GM23248 (cell line): ENCODE measurements at regions not wholly inside any gene's neighbourhood (a gene's known extent, or its start where the extent isn't known, plus 50 kb on each side); places are given as distances from the start of the nearest gene placed in this dataset.

ENCODE experiments used
- EZH2 ChIP-seq: fragments of 200-600 bp; sonication (generic); IDR thresholded peaks from 2 replicates; pipeline ENCODE4 v1.6.1; 2018; ENCODE audit warnings: antibody characterized with exemption, mild to moderate bottlenecking; ENCODE audit not compliant: insufficient read depth, poor library complexity, severe bottlenecking
- EZH2phosphoT487 ChIP-seq: fragments of 200-600 bp; sonication (generic); IDR thresholded peaks from 2 replicates; pipeline ENCODE4 v1.6.1; 2018; ENCODE audit warnings: antibody characterized with exemption, moderate library complexity, mild to moderate bottlenecking, low read depth; ENCODE audit not compliant: insufficient read depth

- TF ChIP-seq EZH2 (no peak), EZH2phosphoT487 (no peak)
These were observed 1041.8 kb upstream of the ADGRB3 start for GRCh38 chr6:67593247-67593646.
